K562 (cell line): ENCODE measurements at regions not wholly inside any gene's neighbourhood (a gene's known extent, or its start where the extent isn't known, plus 50 kb on each side); places are given as distances from the start of the nearest gene placed in this dataset.

Experiments used
- ATAC-seq: fragments of 200-7000 bp; cut with Tn5 transposase; 3 replicates; pipeline ENCODE4 v1.9.1; 2020; ENCODE audit warnings: moderate library complexity
- BruUV-seq: library from RNA; stranded (reverse); fragments of 400-500 nt; replicated peaks from 2 replicates; lab custom pipeline; 2021; lab: Mats Ljungman, UMichigan
- CTCF ChIA-PET: fragments of 300-600 bp; formaldehyde crosslinking; extraction: SDS; loops from one replicate; lab custom pipeline; 2021; ENCODE audit warnings: low intra/inter-chr PET ratio; lab: Yijun Ruan, JAX
- POLR2A ChIA-PET: fragments of 300-600, 350-650 bp; sonication (Branson Sonifier 250); formaldehyde crosslinking; extraction: SDS; loops from one replicate; lab custom pipeline; 2021; ENCODE audit warnings: antibody characterized with exemption, inconsistent platforms; lab: Yijun Ruan, JAX
- DNase-seq, 4 experiments: peaks; one replicate each; pipeline versions ENCODE4 v3.0.0 to v3.0.0-alpha.2; 2011 to 2018; ENCODE audit warnings: low spot score in 3 of 4, mixed read lengths in 3 of 4; ENCODE audit errors: extremely low read depth in 1 of 4
- FAIRE-seq: peaks from 2 replicates; lab custom pipeline; 2011; peaks lifted over from hg19 to GRCh38; lab: Jason Lieb, UNC
- H2AFZ ChIP-seq: 2 replicates; pipeline ENCODE4 v1.6.0; 2011; ENCODE audit warnings: low read depth, low read length, control low read depth, inconsistent platforms
- H3K27ac ChIP-seq: fragments of 200-600 bp; 3 replicates; pipeline ENCODE4 v1.8.0; 2011; ENCODE audit warnings: low read depth, mild to moderate bottlenecking, control low read depth, inconsistent platforms, low read length, moderate library complexity, mixed read lengths; ENCODE audit errors: extremely low read depth
- H3K27me3 ChIP-seq, 2 experiments: fragments of 300-600 bp in 1 of 2; 2 replicates in 1 of 2; 3 replicates in 1 of 2; pipeline versions ENCODE4 v1.6.0 to v1.8.0; 2011; ENCODE audit warnings: inconsistent platforms in 2 of 2, low read length in 2 of 2, mild to moderate bottlenecking in 1 of 2, mixed read lengths in 1 of 2, moderate library complexity in 1 of 2; ENCODE audit not compliant: control insufficient read depth in 2 of 2, insufficient read depth in 2 of 2
- H3K36me3 ChIP-seq: fragments of 300-600 bp; 3 replicates; pipeline ENCODE4 v1.8.0; 2011; ENCODE audit warnings: mild to moderate bottlenecking, low read length, inconsistent platforms; ENCODE audit not compliant: control insufficient read depth, insufficient read depth
- H3K4me1 ChIP-seq, 2 experiments: fragments of 200-600 bp in 1 of 2; replicated peaks in 1 of 2; 2 replicates in 1 of 2; 3 replicates in 1 of 2; pipeline versions ENCODE4 v1.5.1 to v1.8.0; 2011; ENCODE audit warnings: inconsistent platforms in 2 of 2, low read length in 2 of 2, mild to moderate bottlenecking in 1 of 2, mixed read lengths in 1 of 2, moderate library complexity in 1 of 2; ENCODE audit not compliant: control insufficient read depth in 2 of 2, insufficient read depth in 2 of 2
- H3K4me2 ChIP-seq: 2 replicates; pipeline ENCODE4 v1.6.1; 2011; ENCODE audit warnings: low read length, control low read depth, inconsistent platforms, mixed read lengths; ENCODE audit not compliant: insufficient read depth
- H3K4me3 ChIP-seq: fragments of 200-600 bp; sonication (generic), shearing (Covaris generic); 2 replicates; pipeline ENCODE4 v1.5.1; 2016; ENCODE audit warnings: control low read depth, inconsistent platforms
- H3K79me2 ChIP-seq: fragments of 200-600 bp; 3 replicates; pipeline ENCODE4 v1.8.0; 2011; ENCODE audit warnings: low read length, inconsistent platforms; ENCODE audit not compliant: control insufficient read depth, insufficient read depth
- H3K9ac ChIP-seq, 2 experiments: 2 replicates each; pipeline versions ENCODE4 v1.6.0 to v1.6.1; 2011; ENCODE audit warnings: low read depth in 2 of 2, low read length in 2 of 2, control low read depth in 1 of 2, inconsistent platforms in 1 of 2, mild to moderate bottlenecking in 1 of 2, mixed read lengths in 1 of 2; ENCODE audit not compliant: insufficient read depth in 1 of 2
- H3K9me1 ChIP-seq: one replicate; pipeline ENCODE4 v1.6.0; 2011; ENCODE audit warnings: inconsistent platforms, mild to moderate bottlenecking, low read length, moderate library complexity; ENCODE audit not compliant: control insufficient read depth, insufficient read depth
- H3K9me3 ChIP-seq: replicated peaks from 2 replicates; pipeline ENCODE4 v1.5.1; 2011; ENCODE audit warnings: low read depth, low read length, inconsistent platforms; ENCODE audit not compliant: control insufficient read depth, insufficient read depth
- H4K20me1 ChIP-seq: replicated peaks from 2 replicates; pipeline ENCODE4 v1.6.1; 2011; ENCODE audit warnings: low read length, inconsistent platforms, mixed read lengths; ENCODE audit not compliant: control insufficient read depth, insufficient read depth
- BRF1 ChIP-seq: IDR thresholded peaks from 3 replicates; pipeline ENCODE4 v1.6.1; 2011; ENCODE audit warnings: borderline replicate concordance, mild to moderate bottlenecking; ENCODE audit not compliant: insufficient read length; ENCODE audit errors: extremely low read depth
- LEF1 ChIP-seq: fragments of 450-650 bp; IDR thresholded peaks from 2 replicates; pipeline ENCODE4 v1.6.1; 2016; ENCODE audit warnings: mild to moderate bottlenecking
- MTF1 ChIP-seq: fragments of 250-450 bp; sonication (Bioruptor Pico); IDR thresholded peaks from 2 replicates; pipeline ENCODE4 v1.9.0; 2021; ENCODE audit warnings: moderate library complexity, mild to moderate bottlenecking, inconsistent platforms, borderline replicate concordance
- SMAD1 ChIP-seq: fragments of 150-350 bp; IDR thresholded peaks from 2 replicates; pipeline ENCODE4 v1.6.1; 2014; ENCODE audit warnings: low read length, low read depth; ENCODE audit not compliant: partially characterized antibody
- ZNF586 ChIP-seq: fragments of 450-650 bp; formaldehyde crosslinking; conservative IDR thresholded peaks from 2 replicates; pipeline ENCODE4 v1.4.0; 2020; ENCODE audit warnings: mild to moderate bottlenecking, moderate library complexity
- WGBS: fragments of 100-300 bp; shearing (Covaris generic); methylation state at CpG from one replicate; pipeline ENCODE4 v1.1.6; 2016; ENCODE audit warnings: low coverage, mixed read lengths; ENCODE audit not compliant: insufficient coverage; ENCODE audit errors: missing lambda C conversion rate; 5-methylcytosine and 5-hydroxymethylcytosine counted together
- in situ Hi-C: fragments of 300-500 bp; cut with MboI; formaldehyde crosslinking; loops from 4 replicates; pipeline ENCODE4 v1.15.0; 2018; ENCODE audit warnings: inconsistent platforms, mixed read lengths
- intact Hi-C: fragments of 100-400 bp; cut with micrococcal nuclease; formaldehyde crosslinking; loops from 2 replicates; pipeline ENCODE4 v1.14.2; 2022
- TF ChIP-seq, protein P1 (sequence below): fragments of 250-450 bp; sonication (Bioruptor Pico); IDR thresholded peaks from 2 replicates; pipeline ENCODE4 v1.9.0; 2021; ENCODE audit warnings: mild to moderate bottlenecking, inconsistent platforms
- TF ChIP-seq, protein P2 (sequence below): fragments of 450-650 bp; IDR thresholded peaks from 2 replicates; pipeline ENCODE4 v1.6.1; 2016

DNA sequence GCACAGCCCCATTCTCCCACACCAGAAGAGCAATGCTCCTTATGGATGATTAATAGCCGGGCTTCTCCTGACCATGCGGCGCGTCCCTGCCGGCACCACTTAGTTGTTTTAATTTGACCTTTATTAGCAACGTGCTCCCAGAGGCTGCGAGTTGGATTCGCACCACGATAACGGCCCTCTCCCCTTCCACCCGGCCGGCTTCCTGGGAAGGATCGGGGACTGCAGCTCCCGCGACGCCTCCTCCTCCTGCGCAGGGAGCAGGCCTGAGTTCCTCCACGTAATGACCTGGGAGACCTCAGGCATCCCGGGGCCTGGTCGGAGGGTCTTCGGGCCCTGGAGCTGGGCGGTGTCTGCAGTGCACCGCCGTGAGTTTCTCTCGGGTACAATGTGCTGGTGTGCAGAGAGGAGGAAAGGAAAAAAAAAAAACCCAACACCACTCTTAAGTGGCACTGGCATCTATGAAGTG lies 243.3 kb upstream of the TOPAZ1 start (continued):
- no peak for TF ChIP-seq SMAD1

DNA sequence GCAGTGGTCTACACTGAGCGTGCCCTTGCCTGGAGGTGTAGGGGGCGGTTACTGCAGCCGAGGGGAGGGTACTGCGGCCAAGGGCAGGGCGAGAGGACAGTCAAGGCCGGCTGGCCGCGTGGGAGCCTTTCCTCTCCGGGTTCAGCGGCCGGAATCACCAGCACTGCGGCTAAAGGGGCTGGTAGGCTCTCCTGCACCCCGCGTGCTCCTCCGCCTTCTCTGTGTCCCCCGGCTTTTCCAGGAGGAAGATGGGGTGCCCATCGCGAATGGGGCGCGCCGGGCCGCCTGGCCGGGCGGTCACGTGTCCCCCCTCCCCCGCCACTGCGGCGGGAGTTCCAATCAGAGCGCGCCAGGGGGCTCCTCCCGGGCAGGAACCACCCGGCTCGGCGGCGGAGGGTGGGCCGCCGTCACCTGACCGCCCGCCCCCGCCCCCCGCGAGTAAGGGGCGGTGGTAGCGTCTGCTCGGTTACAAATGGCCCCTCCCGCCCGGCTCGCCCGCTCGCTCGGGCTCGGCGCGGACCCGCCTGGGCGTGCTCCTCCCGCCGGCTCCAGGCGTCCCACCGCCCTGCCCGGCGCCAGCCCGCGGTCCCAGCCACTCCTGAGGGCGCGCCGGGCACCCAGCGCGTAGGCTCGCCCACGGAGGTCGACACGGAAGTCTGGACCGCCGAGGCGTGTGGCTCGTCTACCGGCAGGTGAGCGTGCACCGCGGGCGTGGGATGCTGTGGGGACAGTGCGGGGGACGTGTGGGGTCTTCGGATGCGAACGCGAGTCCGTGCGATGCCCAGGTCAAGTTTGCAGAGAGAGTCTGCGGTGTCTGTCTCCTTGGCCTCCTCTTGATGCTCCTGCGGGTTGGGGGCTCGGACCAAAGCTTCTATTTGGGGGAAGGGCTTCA lies 242.6 kb upstream of the TOPAZ1 start:
- DNase-seq (no peak), ATAC-seq (no peak), FAIRE-seq (no peak)
- Histone ChIP-seq H3K9me1 (no peaks in the 10 kb centered on the region), H3K4me2 (no peak overlapping the region), H3K79me2 (no peaks in the 10 kb centered on the region), H3K27ac (no peak overlapping the region), H2AFZ (no peak overlapping the region), H3K36me3 (no peaks in the 10 kb centered on the region), H3K27me3 (peaks cover 40 to 53% of the 10 kb centered on the region in 2 experiments), H3K9ac (no peak overlapping the region), H3K9me3 (no peaks in the 10 kb centered on the region), H3K4me1 (peaks cover 0 to 33% of the 10 kb centered on the region in 2 experiments; a peak in 2 of 5 replicates), H3K4me3 (no peak overlapping the region), H4K20me1 (no peaks in the 10 kb centered on the region)
- no TSS peak for BruUV-seq
- WGBS: 46% methylated on average over 52 of the region's 93 CpGs
- ChIA-PET POLR2A (no interaction called here), CTCF (no interaction called here)
- in situ Hi-C loops (no loop called here), intact Hi-C loops (no loop called here)
- TF ChIP-seq BRF1: no peak
- TF ChIP-seq, protein P1, sequence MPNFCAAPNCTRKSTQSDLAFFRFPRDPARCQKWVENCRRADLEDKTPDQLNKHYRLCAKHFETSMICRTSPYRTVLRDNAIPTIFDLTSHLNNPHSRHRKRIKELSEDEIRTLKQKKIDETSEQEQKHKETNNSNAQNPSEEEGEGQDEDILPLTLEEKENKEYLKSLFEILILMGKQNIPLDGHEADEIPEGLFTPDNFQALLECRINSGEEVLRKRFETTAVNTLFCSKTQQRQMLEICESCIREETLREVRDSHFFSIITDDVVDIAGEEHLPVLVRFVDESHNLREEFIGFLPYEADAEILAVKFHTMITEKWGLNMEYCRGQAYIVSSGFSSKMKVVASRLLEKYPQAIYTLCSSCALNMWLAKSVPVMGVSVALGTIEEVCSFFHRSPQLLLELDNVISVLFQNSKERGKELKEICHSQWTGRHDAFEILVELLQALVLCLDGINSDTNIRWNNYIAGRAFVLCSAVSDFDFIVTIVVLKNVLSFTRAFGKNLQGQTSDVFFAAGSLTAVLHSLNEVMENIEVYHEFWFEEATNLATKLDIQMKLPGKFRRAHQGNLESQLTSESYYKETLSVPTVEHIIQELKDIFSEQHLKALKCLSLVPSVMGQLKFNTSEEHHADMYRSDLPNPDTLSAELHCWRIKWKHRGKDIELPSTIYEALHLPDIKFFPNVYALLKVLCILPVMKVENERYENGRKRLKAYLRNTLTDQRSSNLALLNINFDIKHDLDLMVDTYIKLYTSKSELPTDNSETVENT (CRISPR knock-in tag): no peak
- TF ChIP-seq, protein P2, sequence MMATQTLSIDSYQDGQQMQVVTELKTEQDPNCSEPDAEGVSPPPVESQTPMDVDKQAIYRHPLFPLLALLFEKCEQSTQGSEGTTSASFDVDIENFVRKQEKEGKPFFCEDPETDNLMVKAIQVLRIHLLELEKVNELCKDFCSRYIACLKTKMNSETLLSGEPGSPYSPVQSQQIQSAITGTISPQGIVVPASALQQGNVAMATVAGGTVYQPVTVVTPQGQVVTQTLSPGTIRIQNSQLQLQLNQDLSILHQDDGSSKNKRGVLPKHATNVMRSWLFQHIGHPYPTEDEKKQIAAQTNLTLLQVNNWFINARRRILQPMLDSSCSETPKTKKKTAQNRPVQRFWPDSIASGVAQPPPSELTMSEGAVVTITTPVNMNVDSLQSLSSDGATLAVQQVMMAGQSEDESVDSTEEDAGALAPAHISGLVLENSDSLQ: no peak
- TF ChIP-seq LEF1: no peak
- no peak for TF ChIP-seq MTF1 (CRISPR knock-in tag)
- no peak for TF ChIP-seq ZNF586 (CRISPR knock-in tag)
